Neural crest cell (in vitro differentiated cells): ENCODE measurements at regions not wholly inside any gene's neighbourhood (a gene's known extent, or its start where the extent isn't known, plus 50 kb on each side); places are given as distances from the start of the nearest gene placed in this dataset.

Experiments used
- DNase-seq: peaks from one replicate; pipeline ENCODE4 v3.0.0; 2021; ENCODE audit warnings: low read depth, mixed read lengths, low spot score
- H3K27ac Mint-ChIP-seq: one replicate; pipeline ENCODE4 v1.8.0; 2021; ENCODE audit warnings: mild to moderate bottlenecking, mixed read lengths; ENCODE audit not compliant: unreplicated experiment
- H3K27me3 Mint-ChIP-seq: 2 replicates; pipeline ENCODE4 v1.8.0; 2021; ENCODE audit warnings: low read depth, mild to moderate bottlenecking, mixed read lengths
- H3K36me3 Mint-ChIP-seq: 2 replicates; pipeline ENCODE4 v1.8.0; 2021; ENCODE audit warnings: low read depth, mild to moderate bottlenecking, mixed read lengths
- H3K4me1 Mint-ChIP-seq: 2 replicates; pipeline ENCODE4 v1.8.0; 2021; ENCODE audit warnings: mixed read lengths
- H3K4me3 Mint-ChIP-seq: one replicate; pipeline ENCODE4 v1.8.0; 2021; ENCODE audit warnings: mild to moderate bottlenecking, mixed read lengths
- H3K9me3 Mint-ChIP-seq: 2 replicates; pipeline ENCODE4 v1.8.0; 2021; ENCODE audit warnings: mixed read lengths
- TF ChIP-seq, protein P1 (sequence below): fragments of 200-600 bp; sonication (generic); conservative IDR thresholded peaks from 2 replicates; pipeline ENCODE4 v1.5.0; 2021; ENCODE audit warnings: antibody characterized with exemption, mild to moderate bottlenecking

DNA sequence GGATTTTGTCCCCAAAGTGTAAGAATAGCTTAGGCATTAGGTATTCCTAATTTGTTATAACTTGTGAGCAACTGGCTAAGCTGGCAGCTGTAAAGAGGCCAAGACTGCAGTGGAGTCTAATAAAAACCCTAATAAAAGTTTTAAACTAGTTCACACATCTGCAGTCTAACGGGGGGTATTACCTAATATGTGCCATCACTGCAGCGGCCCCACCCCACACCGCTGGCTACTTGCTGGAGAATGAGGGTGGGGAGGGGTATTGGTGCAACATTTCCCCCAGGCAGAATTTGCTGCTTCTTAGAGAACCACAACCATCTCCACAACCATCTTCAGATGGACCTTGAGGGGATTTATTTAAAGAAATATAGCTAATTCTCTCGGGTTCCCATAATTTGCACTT lies 135.0 kb downstream of the ZC3H11B start:
- H3K27ac Mint-ChIP-seq: no peak overlapping the region
- no peak overlapping the region for H3K4me3 Mint-ChIP-seq
- peaks cover 3% of the 10 kb centered on the region for H3K9me3 Mint-ChIP-seq
- H3K4me1 Mint-ChIP-seq: peaks cover 4% of the 10 kb centered on the region
- TF ChIP-seq, protein P1, sequence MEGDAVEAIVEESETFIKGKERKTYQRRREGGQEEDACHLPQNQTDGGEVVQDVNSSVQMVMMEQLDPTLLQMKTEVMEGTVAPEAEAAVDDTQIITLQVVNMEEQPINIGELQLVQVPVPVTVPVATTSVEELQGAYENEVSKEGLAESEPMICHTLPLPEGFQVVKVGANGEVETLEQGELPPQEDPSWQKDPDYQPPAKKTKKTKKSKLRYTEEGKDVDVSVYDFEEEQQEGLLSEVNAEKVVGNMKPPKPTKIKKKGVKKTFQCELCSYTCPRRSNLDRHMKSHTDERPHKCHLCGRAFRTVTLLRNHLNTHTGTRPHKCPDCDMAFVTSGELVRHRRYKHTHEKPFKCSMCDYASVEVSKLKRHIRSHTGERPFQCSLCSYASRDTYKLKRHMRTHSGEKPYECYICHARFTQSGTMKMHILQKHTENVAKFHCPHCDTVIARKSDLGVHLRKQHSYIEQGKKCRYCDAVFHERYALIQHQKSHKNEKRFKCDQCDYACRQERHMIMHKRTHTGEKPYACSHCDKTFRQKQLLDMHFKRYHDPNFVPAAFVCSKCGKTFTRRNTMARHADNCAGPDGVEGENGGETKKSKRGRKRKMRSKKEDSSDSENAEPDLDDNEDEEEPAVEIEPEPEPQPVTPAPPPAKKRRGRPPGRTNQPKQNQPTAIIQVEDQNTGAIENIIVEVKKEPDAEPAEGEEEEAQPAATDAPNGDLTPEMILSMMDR: no peak
- no peak for DNase-seq
- no peaks in the 10 kb centered on the region for H3K27me3 Mint-ChIP-seq
- H3K36me3 Mint-ChIP-seq: no peaks in the 10 kb centered on the region

DNA sequence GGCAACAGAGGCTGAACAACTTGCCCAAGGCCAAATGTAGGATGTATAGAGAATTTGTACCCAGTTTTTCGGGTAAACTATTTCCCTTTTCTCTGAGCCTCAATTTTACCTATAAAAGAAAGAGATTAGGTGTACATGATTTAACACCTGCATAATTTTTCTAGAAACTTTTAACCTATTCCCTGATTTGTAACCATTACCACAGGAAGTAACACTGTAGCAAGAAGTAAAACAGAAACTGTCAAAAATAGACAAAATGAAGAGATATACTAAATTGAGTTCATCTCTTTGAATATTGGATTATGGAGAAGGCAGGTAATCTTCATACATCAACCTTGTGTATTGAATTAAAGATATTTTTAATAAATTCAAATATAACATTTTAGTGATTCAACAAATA lies 136.2 kb downstream of the ZC3H11B start:
- Mint-ChIP-seq H3K27ac (no peak overlapping the region), H3K9me3 (peaks cover 3% of the 10 kb centered on the region), H3K4me1 (peaks cover 4% of the 10 kb centered on the region), H3K4me3 (no peak overlapping the region), H3K36me3 (no peaks in the 10 kb centered on the region), H3K27me3 (no peaks in the 10 kb centered on the region)
- no peak for DNase-seq
- TF ChIP-seq, protein P1: no peak

DNA sequence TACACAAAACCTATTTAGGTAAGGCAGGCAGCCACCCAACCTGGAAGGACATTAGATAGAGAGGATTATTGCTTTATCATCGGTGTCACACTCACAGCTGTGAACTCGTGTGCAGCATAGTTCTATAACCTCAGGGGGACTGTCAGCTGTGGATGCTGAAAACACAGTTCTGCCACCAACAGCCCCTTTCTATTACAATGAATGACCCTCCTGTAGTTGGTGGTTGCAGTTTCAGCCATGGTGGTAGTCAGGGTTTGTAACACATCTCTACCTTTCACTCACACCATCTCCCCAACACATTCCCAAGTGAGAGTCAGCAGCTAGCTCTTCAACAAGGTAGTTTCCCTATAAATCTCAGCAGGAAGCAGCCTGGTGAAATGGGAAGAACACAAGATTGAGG lies 136.8 kb downstream of the ZC3H11B start:
- Mint-ChIP-seq H3K4me1 (peaks cover 4% of the 10 kb centered on the region), H3K27me3 (no peaks in the 10 kb centered on the region), H3K36me3 (no peaks in the 10 kb centered on the region)

DNA sequence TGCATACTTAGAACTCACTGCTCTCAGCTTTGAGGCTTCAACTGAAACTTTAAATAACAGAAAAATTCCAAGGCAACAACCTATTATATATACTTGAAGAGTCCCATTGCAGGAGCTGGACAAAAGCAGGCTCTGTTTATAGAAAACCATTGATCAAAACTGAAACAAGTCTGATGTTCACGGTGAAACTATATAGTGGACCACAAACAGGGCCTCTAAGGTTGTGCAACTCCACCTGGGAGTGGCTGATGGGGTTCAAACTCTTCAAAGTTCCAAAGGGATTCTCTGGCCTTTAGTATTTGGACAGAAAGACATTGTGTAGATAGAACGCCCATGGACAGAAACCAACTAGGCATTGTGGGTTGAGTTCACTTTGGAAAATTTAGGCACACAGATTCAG lies 140.3 kb downstream of the ZC3H11B start:
- TF ChIP-seq, protein P1: no peak
- no peak overlapping the region for H3K4me3 Mint-ChIP-seq
- no peak overlapping the region for H3K27ac Mint-ChIP-seq
- no peak for DNase-seq
- H3K36me3 Mint-ChIP-seq: no peaks in the 10 kb centered on the region
- no peaks in the 10 kb centered on the region for H3K9me3 Mint-ChIP-seq
- no peaks in the 10 kb centered on the region for H3K4me1 Mint-ChIP-seq
- no peaks in the 10 kb centered on the region for H3K27me3 Mint-ChIP-seq

More for the DNA sequence above, 136.8 kb downstream of the ZC3H11B start:
- Mint-ChIP-seq H3K9me3 (peaks cover 3% of the 10 kb centered on the region), H3K27ac (no peak overlapping the region), H3K4me3 (no peak overlapping the region)
- DNase-seq: no peak
- TF ChIP-seq, protein P1: no peak

DNA sequence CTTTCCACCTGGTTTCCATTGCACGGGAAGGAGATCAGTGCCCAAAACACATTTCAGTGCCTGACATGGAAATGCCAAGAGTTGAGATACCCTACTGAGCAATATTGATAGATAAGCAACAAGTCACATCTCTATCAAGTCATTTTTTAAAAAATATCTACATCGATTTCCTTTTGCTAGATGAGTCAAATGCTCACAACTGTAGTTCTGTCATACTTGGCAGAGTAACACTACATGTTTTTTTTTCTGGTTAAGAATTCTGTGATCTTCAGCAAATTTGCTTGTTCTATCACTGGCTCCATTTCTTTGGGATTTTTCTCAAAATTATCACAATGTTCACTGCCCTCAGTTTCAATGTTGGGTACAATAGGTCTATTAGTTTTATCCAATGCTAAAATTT lies 145.4 kb downstream of the ZC3H11B start:
- Mint-ChIP-seq H3K27me3 (no peaks in the 10 kb centered on the region), H3K4me1 (no peaks in the 10 kb centered on the region), H3K9me3 (no peaks in the 10 kb centered on the region), H3K36me3 (no peaks in the 10 kb centered on the region), H3K4me3 (no peak overlapping the region), H3K27ac (no peak overlapping the region)
- no peak for DNase-seq
- TF ChIP-seq, protein P1: no peak

DNA sequence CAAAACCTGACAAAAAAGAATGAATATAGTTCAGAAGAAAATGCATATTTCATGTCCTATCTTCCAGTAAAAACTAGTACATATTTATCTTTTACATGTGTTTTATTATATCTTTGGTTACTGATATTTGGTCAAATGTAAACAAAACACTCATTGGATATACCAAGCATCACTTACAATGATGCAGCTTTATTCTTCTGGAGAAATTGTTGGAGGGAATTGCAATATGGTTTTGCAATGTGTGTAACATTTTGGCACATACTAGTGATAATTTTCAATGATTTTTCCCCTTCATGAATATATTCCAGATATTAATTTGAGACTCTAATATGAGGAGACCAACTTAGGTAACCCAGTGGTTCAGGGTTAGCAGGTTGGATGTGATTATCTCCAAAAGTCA lies 146.1 kb downstream of the ZC3H11B start:
- Mint-ChIP-seq H3K27me3 (no peaks in the 10 kb centered on the region), H3K27ac (no peak overlapping the region), H3K4me1 (no peaks in the 10 kb centered on the region), H3K36me3 (no peaks in the 10 kb centered on the region), H3K4me3 (no peak overlapping the region), H3K9me3 (peaks cover 3% of the 10 kb centered on the region)
- TF ChIP-seq, protein P1: no peak
- DNase-seq: no peak
